ENCODE measurements at regions not wholly inside any gene's neighbourhood (a gene's known extent, or its start where the extent isn't known, plus 50 kb on each side); places are given as distances from the start of the nearest gene placed in this dataset.

DNA sequence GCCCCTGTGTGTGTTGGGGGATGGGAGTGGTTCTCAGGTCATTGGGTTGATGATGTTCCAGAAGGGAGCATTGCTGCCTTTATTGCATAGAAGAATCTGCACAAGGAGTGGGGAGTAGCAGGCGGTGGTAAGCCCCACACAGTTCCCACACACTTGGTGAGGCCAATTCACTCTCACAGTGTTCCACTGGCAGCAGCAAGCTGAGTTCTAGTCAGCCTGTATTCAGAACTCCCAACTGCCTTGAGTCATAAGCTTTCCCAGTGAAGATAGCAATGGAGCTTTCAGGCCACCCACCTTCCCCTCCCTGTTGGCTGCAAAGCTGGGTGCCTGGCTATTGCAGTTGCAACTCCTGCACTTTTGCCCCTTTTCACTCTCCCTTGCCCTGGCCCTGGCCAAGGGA is 181.1 kb upstream of the RBMS3 start:
- intact Hi-C loops (cut with DNase I), result no loop called here
- TF ChIP-seq, protein P1, sequence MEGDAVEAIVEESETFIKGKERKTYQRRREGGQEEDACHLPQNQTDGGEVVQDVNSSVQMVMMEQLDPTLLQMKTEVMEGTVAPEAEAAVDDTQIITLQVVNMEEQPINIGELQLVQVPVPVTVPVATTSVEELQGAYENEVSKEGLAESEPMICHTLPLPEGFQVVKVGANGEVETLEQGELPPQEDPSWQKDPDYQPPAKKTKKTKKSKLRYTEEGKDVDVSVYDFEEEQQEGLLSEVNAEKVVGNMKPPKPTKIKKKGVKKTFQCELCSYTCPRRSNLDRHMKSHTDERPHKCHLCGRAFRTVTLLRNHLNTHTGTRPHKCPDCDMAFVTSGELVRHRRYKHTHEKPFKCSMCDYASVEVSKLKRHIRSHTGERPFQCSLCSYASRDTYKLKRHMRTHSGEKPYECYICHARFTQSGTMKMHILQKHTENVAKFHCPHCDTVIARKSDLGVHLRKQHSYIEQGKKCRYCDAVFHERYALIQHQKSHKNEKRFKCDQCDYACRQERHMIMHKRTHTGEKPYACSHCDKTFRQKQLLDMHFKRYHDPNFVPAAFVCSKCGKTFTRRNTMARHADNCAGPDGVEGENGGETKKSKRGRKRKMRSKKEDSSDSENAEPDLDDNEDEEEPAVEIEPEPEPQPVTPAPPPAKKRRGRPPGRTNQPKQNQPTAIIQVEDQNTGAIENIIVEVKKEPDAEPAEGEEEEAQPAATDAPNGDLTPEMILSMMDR (IDR thresholded peaks at IDR 0.05), result no peak
- no peaks in the 10 kb centered on the region for H3K9me3 ChIP-seq
- no peaks in the 10 kb centered on the region for H3K27me3 ChIP-seq
- no peak overlapping the region for H3K27ac ChIP-seq
- H3K36me3 ChIP-seq, result no peaks in the 10 kb centered on the region
- no peaks in the 10 kb centered on the region for H3K4me1 ChIP-seq
- DNase-seq (ENCODE audit: low spot score in 2 of 2), result no peak
- H3K4me3 ChIP-seq, result no peak overlapping the region

DNA sequence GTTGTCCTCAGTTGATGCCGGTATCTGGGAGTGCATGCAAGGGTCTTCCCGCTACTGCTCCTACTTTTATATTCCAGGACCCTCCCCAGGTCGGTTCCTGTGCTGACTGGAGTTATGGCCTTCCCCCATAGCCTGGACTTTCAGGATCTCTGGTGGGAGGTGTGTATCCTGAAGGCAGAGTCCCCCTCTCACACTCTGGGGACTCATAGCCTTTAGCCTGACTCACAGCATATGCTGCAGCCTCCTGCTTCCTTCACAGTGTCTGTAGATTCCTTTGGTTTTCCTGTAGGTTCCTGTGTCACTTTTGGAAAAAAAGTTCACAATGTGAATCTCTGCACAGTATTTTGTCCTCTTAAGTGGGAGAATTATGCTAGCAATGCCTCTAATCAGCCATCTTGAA is 180.6 kb upstream of the RBMS3 start:
- H3K27me3 ChIP-seq, result no peaks in the 10 kb centered on the region
- intact Hi-C loops (cut with DNase I), result no loop called here
- H3K27ac ChIP-seq, result no peak overlapping the region
- no peak overlapping the region for H3K4me3 ChIP-seq
- H3K36me3 ChIP-seq, result no peaks in the 10 kb centered on the region
- no peaks in the 10 kb centered on the region for H3K4me1 ChIP-seq
- TF ChIP-seq, protein P1 (IDR thresholded peaks at IDR 0.05), result no peak
- H3K9me3 ChIP-seq, result no peaks in the 10 kb centered on the region
- no peak for DNase-seq (ENCODE audit: low spot score in 2 of 2)

DNA sequence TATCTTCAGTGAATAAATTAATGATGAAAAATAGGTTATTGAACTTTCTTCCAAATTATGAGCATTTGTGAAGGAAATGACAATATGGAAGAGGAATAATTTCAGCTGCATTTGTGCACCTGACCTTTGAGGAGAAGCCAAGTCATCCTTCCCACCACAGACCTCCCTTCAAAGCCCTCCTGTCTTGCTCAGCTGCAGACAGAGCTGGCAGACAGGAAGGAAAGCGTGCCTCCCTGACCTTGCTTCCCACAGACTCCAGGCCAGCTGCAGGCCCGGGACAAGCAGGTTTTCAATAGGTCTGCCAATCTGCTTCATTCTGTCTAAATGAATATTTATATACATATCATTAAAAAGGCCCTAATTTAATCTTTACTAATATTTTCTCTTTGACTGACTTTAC is 152.9 kb upstream of the RBMS3 start:
- DNase-seq (ENCODE audit: low spot score in 2 of 2), result no peak

DNA sequence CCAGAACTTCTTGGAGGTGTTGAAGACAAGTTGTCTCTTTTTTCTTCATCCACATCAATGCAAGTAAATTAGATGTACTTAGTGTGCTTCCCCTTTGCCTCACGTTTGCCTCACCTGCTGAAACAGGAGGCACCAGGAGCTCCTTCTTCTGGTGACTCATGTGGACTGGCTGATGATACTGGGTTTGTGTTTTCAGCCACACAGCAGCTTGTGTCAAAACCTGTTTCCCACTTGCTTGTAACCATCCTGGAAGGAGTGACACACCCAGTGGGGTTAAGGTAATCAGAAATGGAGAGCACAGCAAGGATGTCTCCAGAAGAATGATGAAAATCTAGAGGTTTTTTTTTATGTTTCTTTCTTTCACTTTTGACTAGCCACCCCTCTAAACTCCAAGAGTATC is 143.3 kb upstream of the RBMS3 start:
- no peak overlapping the region for H3K27ac ChIP-seq
- H3K4me3 ChIP-seq, result no peak overlapping the region
- no peaks in the 10 kb centered on the region for H3K27me3 ChIP-seq
- TF ChIP-seq, protein P1 (IDR thresholded peaks at IDR 0.05), result no peak
- intact Hi-C loops (cut with DNase I), result no loop called here
- H3K9me3 ChIP-seq, result no peaks in the 10 kb centered on the region
- no peaks in the 10 kb centered on the region for H3K36me3 ChIP-seq
- no peak for DNase-seq (ENCODE audit: low spot score in 2 of 2)
- peaks cover 0 to 11% of the 10 kb centered on the region in 2 donors for H3K4me1 ChIP-seq

More for the DNA sequence above, 152.9 kb upstream of the RBMS3 start:
- TF ChIP-seq, protein P1 (IDR thresholded peaks at IDR 0.05), result no peak
- Histone ChIP-seq H3K36me3 (no peaks in the 10 kb centered on the region), H3K4me1 (no peaks in the 10 kb centered on the region), H3K27ac (no peak overlapping the region), H3K9me3 (no peaks in the 10 kb centered on the region), H3K4me3 (no peak overlapping the region), H3K27me3 (no peaks in the 10 kb centered on the region)
- intact Hi-C loops (cut with DNase I), result no loop called here

DNA sequence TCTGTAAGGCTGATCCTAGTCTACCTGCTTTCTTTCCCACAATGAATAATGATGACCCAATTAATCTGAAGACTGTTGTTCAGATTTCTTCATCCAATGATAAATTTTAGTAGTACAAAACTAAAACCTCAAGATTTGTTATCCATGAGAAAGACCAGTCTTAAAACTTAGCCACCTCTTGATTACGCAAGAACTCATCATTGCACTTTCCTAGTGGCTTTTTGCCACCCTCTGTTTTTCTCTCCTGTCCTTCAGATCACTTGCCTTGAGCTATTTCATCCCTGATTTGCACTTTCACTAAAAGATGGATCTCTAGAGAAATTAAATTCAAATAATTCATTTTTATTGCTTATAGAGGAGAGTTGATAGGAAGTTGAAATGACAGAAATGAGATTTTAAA is 142.7 kb upstream of the RBMS3 start:
- no peaks in the 10 kb centered on the region for H3K36me3 ChIP-seq
- H3K4me3 ChIP-seq, result no peak overlapping the region
- DNase-seq (ENCODE audit: low spot score in 2 of 2), result no peak
- intact Hi-C loops (cut with DNase I), result no loop called here
- TF ChIP-seq, protein P1 (IDR thresholded peaks at IDR 0.05), result no peak
- H3K27ac ChIP-seq, result no peak overlapping the region
- no peaks in the 10 kb centered on the region for H3K9me3 ChIP-seq
- H3K4me1 ChIP-seq, result peaks cover 0 to 11% of the 10 kb centered on the region in 2 donors
- no peaks in the 10 kb centered on the region for H3K27me3 ChIP-seq

DNA sequence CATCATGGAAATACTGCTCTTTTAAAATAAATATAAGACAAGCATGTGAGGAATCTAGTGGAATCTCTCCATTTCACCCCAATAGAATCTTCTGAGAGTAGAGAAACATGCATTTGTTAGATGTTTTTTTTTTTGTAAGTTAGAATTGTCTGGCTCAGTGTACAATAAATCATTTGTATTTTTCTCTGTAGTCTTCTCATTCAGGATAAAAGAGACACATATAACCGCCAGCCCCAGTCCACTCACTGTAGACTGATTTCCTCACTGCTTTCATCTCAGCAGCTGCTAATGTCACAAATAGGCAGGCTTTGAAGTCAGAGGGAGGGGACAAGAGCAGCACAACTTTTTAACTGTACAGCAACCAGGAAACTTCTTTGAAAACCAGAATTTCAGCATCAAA is 140.2 kb upstream of the RBMS3 start:
- Histone ChIP-seq H3K36me3 (no peaks in the 10 kb centered on the region), H3K27ac (peak overlapping the region in 1 of 2 donors; percentile 63), H3K9me3 (no peaks in the 10 kb centered on the region), H3K4me1 (peaks cover 0 to 11% of the 10 kb centered on the region in 2 donors), H3K4me3 (peak overlapping the region in 1 of 2 donors; percentile 5), H3K27me3 (no peaks in the 10 kb centered on the region)
- TF ChIP-seq, protein P1 (IDR thresholded peaks at IDR 0.05), result no peak
- intact Hi-C loops (cut with DNase I), result no loop called here
- no peak for DNase-seq (ENCODE audit: low spot score in 2 of 2)

All from ascending aorta (tissue), 2 donors.